H9 (cell line): ENCODE measurements at regions not wholly inside any gene's neighbourhood (a gene's known extent, or its start where the extent isn't known, plus 50 kb on each side); places are given as distances from the start of the nearest gene placed in this dataset.

Experiments used
- DNase-seq: peaks from one replicate; pipeline ENCODE4 v3.0.0-alpha.2; 2017
- H2AFZ ChIP-seq: one replicate; pipeline ENCODE4 v1.6.1; 2013; ENCODE audit warnings: mild to moderate bottlenecking, low read length, control low read depth, moderate library complexity
- H2AK5ac ChIP-seq: 2 replicates; pipeline ENCODE4 v1.6.1; 2013; ENCODE audit warnings: low read length, control low read depth, mixed read lengths; ENCODE audit not compliant: insufficient read length
- H2BK120ac ChIP-seq: one replicate; pipeline ENCODE4 v1.6.1; 2013; ENCODE audit warnings: low read depth, mild to moderate bottlenecking, low read length, control low read depth, inconsistent platforms; ENCODE audit not compliant: poor library complexity, severe bottlenecking
- H2BK12ac ChIP-seq: 2 replicates; pipeline ENCODE4 v1.6.1; 2013; ENCODE audit warnings: low read length, control low read depth, mixed read lengths, low read depth; ENCODE audit not compliant: insufficient read length
- H2BK15ac ChIP-seq: 2 replicates; pipeline ENCODE4 v1.6.1; 2013; ENCODE audit warnings: low read depth, low read length, control low read depth
- H2BK20ac ChIP-seq: one replicate; pipeline ENCODE4 v1.6.1; 2013; ENCODE audit warnings: low read depth, mild to moderate bottlenecking, low read length, control low read depth, inconsistent platforms; ENCODE audit not compliant: poor library complexity, severe bottlenecking
- H2BK5ac ChIP-seq: 2 replicates; pipeline ENCODE4 v1.6.1; 2013; ENCODE audit warnings: low read length, control low read depth, mixed read lengths; ENCODE audit not compliant: insufficient read length
- H3K14ac ChIP-seq: 2 replicates; pipeline ENCODE4 v1.6.1; 2013; ENCODE audit warnings: low read length, control low read depth; ENCODE audit not compliant: insufficient read depth
- H3K18ac ChIP-seq: 2 replicates; pipeline ENCODE4 v1.6.1; 2013; ENCODE audit warnings: low read depth, mild to moderate bottlenecking, mixed read lengths, low read length, control low read depth; ENCODE audit not compliant: insufficient read length
- H3K23ac ChIP-seq: 2 replicates; pipeline ENCODE4 v1.6.1; 2013; ENCODE audit warnings: low read length, control low read depth, mixed read lengths, low read depth; ENCODE audit not compliant: insufficient read length
- H3K23me2 ChIP-seq: 2 replicates; pipeline ENCODE4 v1.6.1; 2013; ENCODE audit warnings: low read depth, mild to moderate bottlenecking, mixed read lengths, low read length, control low read depth; ENCODE audit not compliant: insufficient read length, poor library complexity, severe bottlenecking
- H3K27ac ChIP-seq: 2 replicates; pipeline ENCODE4 v1.5.1; 2013; ENCODE audit warnings: low read length, control low read depth, mixed read lengths, low read depth; ENCODE audit not compliant: insufficient read length
- H3K27me3 ChIP-seq: 2 replicates; pipeline ENCODE4 v1.6.1; 2013; ENCODE audit warnings: low read length, control low read depth, inconsistent platforms; ENCODE audit not compliant: insufficient read depth
- H3K4ac ChIP-seq: 2 replicates; pipeline ENCODE4 v1.6.1; 2013; ENCODE audit warnings: low read depth, mild to moderate bottlenecking, control low read depth, inconsistent platforms, low read length, moderate library complexity
- H3K4me1 ChIP-seq: 2 replicates; pipeline ENCODE4 v1.6.1; 2013; ENCODE audit warnings: low read length, control low read depth, inconsistent platforms; ENCODE audit not compliant: insufficient read depth
- H3K4me2 ChIP-seq: 2 replicates; pipeline ENCODE4 v1.6.1; 2013; ENCODE audit warnings: low read length, control low read depth, mixed read lengths; ENCODE audit not compliant: insufficient read length, insufficient read depth
- H3K56ac ChIP-seq: 2 replicates; pipeline ENCODE4 v1.6.1; 2013; ENCODE audit warnings: low read depth, mild to moderate bottlenecking, mixed read lengths, low read length, control low read depth; ENCODE audit not compliant: insufficient read length
- H3K79me1 ChIP-seq: 2 replicates; pipeline ENCODE4 v1.6.1; 2013; ENCODE audit warnings: low read depth, mild to moderate bottlenecking, moderate library complexity, low read length, control low read depth, inconsistent platforms; ENCODE audit not compliant: insufficient read depth, poor library complexity, severe bottlenecking
- H3K79me2 ChIP-seq: 2 replicates; pipeline ENCODE4 v1.6.1; 2013; ENCODE audit warnings: low read length, control low read depth, inconsistent platforms; ENCODE audit not compliant: insufficient read depth
- H3K9ac ChIP-seq: 2 replicates; pipeline ENCODE4 v1.6.1; 2013; ENCODE audit warnings: low read length, control low read depth, mixed read lengths; ENCODE audit not compliant: insufficient read length; ENCODE audit errors: extremely low read depth
- H3K9me3 ChIP-seq: one replicate; pipeline ENCODE4 v1.6.1; 2013; ENCODE audit warnings: low read depth, low read length, inconsistent platforms; ENCODE audit not compliant: control insufficient read depth
- H3T11ph ChIP-seq: one replicate; pipeline ENCODE4 v1.6.1; 2013; ENCODE audit warnings: mild to moderate bottlenecking, low read length, control low read depth, inconsistent platforms
- H4K20me1 ChIP-seq: one replicate; pipeline ENCODE4 v1.6.1; 2013; ENCODE audit not compliant: control insufficient read depth, insufficient read length, insufficient read depth
- H4K5ac ChIP-seq: 2 replicates; pipeline ENCODE4 v1.6.1; 2013; ENCODE audit warnings: low read depth, mild to moderate bottlenecking, mixed read lengths, low read length, control low read depth; ENCODE audit not compliant: insufficient read length
- H4K8ac ChIP-seq: replicated peaks from 2 replicates; pipeline ENCODE4 v1.6.1; 2013; ENCODE audit warnings: low read length, control low read depth, mixed read lengths, low read depth; ENCODE audit not compliant: insufficient read length
- H4K91ac ChIP-seq: 2 replicates; pipeline ENCODE4 v1.6.1; 2013; ENCODE audit warnings: low read depth, mild to moderate bottlenecking, moderate library complexity, mixed read lengths, low read length, control low read depth; ENCODE audit not compliant: insufficient read length
- H3K27ac Mint-ChIP-seq, 3 experiments: 2 replicates in 2 of 3; 3 replicates in 1 of 3; pipeline ENCODE4 v1.8.0; 2020 to 2021; ENCODE audit warnings: mixed read lengths in 3 of 3, mild to moderate bottlenecking in 1 of 3, moderate library complexity in 1 of 3
- H3K27me3 Mint-ChIP-seq: 2 replicates; pipeline ENCODE4 v1.8.0; 2021; ENCODE audit warnings: low read depth, mild to moderate bottlenecking, moderate library complexity, mixed read lengths
- H3K36me3 Mint-ChIP-seq, 3 experiments: 2 replicates in 2 of 3; 3 replicates in 1 of 3; pipeline ENCODE4 v1.8.0; 2020 to 2021; ENCODE audit warnings: low read depth in 3 of 3, mixed read lengths in 3 of 3; ENCODE audit not compliant: insufficient read depth in 1 of 3
- H3K4me1 Mint-ChIP-seq, 2 experiments: 2 replicates each; pipeline ENCODE4 v1.8.0; 2020; ENCODE audit warnings: mixed read lengths in 2 of 2
- H3K4me3 Mint-ChIP-seq, 2 experiments: 2 replicates in 1 of 2; 3 replicates in 1 of 2; pipeline ENCODE4 v1.8.0; 2020 to 2021; ENCODE audit warnings: mild to moderate bottlenecking in 2 of 2, mixed read lengths in 2 of 2, moderate library complexity in 1 of 2
- H3K9me3 Mint-ChIP-seq, 2 experiments: 2 replicates in 1 of 2; 3 replicates in 1 of 2; pipeline ENCODE4 v1.8.0; 2020; ENCODE audit warnings: mild to moderate bottlenecking in 2 of 2, mixed read lengths in 2 of 2, moderate library complexity in 1 of 2
- WGBS: extraction: QIAGEN DNeasy Blood & Tissue Kit; methylation state at CpG from one replicate; pipeline ENCODE4 v1.1.7; 2013; ENCODE audit warnings: missing lambda C conversion rate, low lambda C conversion rate, mixed read lengths; ENCODE audit not compliant: insufficient read length; ENCODE audit errors: extremely low coverage; 5-methylcytosine and 5-hydroxymethylcytosine counted together
- TF ChIP-seq, protein P1 (sequence below): fragments of 200-600 bp; sonication (generic); conservative IDR thresholded peaks from 3 replicates; pipeline ENCODE4 v1.8.0; 2021; ENCODE audit warnings: antibody characterized with exemption, mild to moderate bottlenecking

DNA sequence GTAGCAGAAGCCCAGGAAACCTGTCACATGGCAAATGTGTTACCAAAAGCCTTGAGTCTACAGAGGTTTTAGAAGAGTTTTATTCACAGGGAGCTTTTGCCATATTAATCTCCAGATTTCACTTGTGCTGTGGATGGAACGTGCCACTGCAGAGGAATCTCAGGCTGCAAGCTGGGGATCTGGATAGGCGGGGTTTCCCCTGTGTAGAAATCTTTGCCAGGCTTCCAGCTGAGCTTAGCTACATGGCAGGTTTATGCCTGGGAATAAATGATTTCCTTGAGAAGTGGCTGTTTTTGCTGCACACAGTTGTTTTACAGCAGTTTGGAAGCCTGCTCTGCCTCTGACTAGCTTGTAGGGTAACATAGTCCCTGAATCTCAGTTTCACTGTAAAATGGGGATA lies 224.6 kb upstream of the PLPPR1 start:
- Histone ChIP-seq H3K23ac (no peak overlapping the region), H3K27ac (no peak overlapping the region), H3K4me1 (no peaks in the 10 kb centered on the region), H2AFZ (no peak overlapping the region), H2BK15ac (no peak overlapping the region), H3K79me1 (no peaks in the 10 kb centered on the region), H4K8ac (no peak overlapping the region), H3K9ac (no peak overlapping the region), H2AK5ac (no peak overlapping the region), H3K18ac (no peak overlapping the region), H3K27me3 (no peaks in the 10 kb centered on the region), H2BK12ac (no peak overlapping the region), H3K23me2 (no peaks in the 10 kb centered on the region), H3K56ac (no peak overlapping the region), H3K14ac (no peak overlapping the region), H4K20me1 (no peaks in the 10 kb centered on the region), H3K9me3 (no peaks in the 10 kb centered on the region), H3K4ac (no peak overlapping the region), H3K4me2 (no peak overlapping the region), H4K91ac (no peak overlapping the region), H3K79me2 (no peaks in the 10 kb centered on the region), H4K5ac (no peak overlapping the region), H2BK120ac (no peak overlapping the region), H2BK5ac (no peak overlapping the region), H2BK20ac (no peak overlapping the region), H3T11ph (no peak overlapping the region)
- H3K36me3 Mint-ChIP-seq, result no peaks in the 10 kb centered on the region; a peak in 1 of 7 replicates
- TF ChIP-seq, protein P1, sequence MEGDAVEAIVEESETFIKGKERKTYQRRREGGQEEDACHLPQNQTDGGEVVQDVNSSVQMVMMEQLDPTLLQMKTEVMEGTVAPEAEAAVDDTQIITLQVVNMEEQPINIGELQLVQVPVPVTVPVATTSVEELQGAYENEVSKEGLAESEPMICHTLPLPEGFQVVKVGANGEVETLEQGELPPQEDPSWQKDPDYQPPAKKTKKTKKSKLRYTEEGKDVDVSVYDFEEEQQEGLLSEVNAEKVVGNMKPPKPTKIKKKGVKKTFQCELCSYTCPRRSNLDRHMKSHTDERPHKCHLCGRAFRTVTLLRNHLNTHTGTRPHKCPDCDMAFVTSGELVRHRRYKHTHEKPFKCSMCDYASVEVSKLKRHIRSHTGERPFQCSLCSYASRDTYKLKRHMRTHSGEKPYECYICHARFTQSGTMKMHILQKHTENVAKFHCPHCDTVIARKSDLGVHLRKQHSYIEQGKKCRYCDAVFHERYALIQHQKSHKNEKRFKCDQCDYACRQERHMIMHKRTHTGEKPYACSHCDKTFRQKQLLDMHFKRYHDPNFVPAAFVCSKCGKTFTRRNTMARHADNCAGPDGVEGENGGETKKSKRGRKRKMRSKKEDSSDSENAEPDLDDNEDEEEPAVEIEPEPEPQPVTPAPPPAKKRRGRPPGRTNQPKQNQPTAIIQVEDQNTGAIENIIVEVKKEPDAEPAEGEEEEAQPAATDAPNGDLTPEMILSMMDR, result no peak
- H3K4me3 Mint-ChIP-seq, result no peak overlapping the region
- H3K9me3 Mint-ChIP-seq, result peaks cover 0 to 6% of the 10 kb centered on the region in 2 experiments; a peak in 3 of 5 replicates
- H3K27me3 Mint-ChIP-seq, result no peaks in the 10 kb centered on the region; the same call in 1 of the 2 replicates
- no peak for DNase-seq
- no CpG with 5 or more reads among the region's 2 CpGs for WGBS
- no peak overlapping the region for H3K27ac Mint-ChIP-seq
- no peaks in the 10 kb centered on the region for H3K4me1 Mint-ChIP-seq
